Gastroesophageal sphincter (tissue), 4 donors: ENCODE measurements at regions not wholly inside any gene's neighbourhood (a gene's known extent, or its start where the extent isn't known, plus 50 kb on each side); places are given as distances from the start of the nearest gene placed in this dataset.

ENCODE experiments used
- ATAC-seq: fragments of 150-250 bp; one replicate; pipeline ENCODE4 v1.9.1; 2016; ENCODE audit warnings: mild to moderate bottlenecking, moderate library complexity
- H3K27ac ChIP-seq, 4 donors: fragments of 200-600 bp; sonication (generic) in 3 of 4; 1 replicate in 3 of 4; 2 replicates in 1 of 4; pipeline ENCODE4 v1.5.1; 2016 to 2019
- H3K27me3 ChIP-seq: fragments of 200-600 bp; sonication (generic); one replicate; pipeline ENCODE4 v1.5.1; 2019
- H3K36me3 ChIP-seq, 2 donors: fragments of 200-600 bp; sonication (generic); one replicate each; pipeline ENCODE4 v1.5.1; 2019; ENCODE audit warnings: control low read depth in 1 of 2
- H3K4me1 ChIP-seq, 3 donors: fragments of 200-600 bp; sonication (generic); 1 replicate in 2 of 3; 2 replicates in 1 of 3; pipeline ENCODE4 v1.5.1; 2016 to 2019; ENCODE audit warnings: control low read depth in 2 of 3
- H3K4me3 ChIP-seq, 2 donors: fragments of 200-600 bp; sonication (generic); one replicate each; pipeline ENCODE4 v1.5.1; 2019; ENCODE audit warnings: mild to moderate bottlenecking in 1 of 2, moderate library complexity in 1 of 2
- H3K9me3 ChIP-seq, 3 donors: fragments of 200-600 bp; sonication (generic); one replicate each; pipeline ENCODE4 v1.5.1; 2017 to 2019; ENCODE audit warnings: control low read depth in 2 of 3
- CTCF ChIP-seq, 4 experiments: fragments of 200-600 bp in 2 of 4; fragments of 450-650 bp in 2 of 4; sonication (generic) in 1 of 4; IDR thresholded peaks; one replicate each; pipeline ENCODE4 v1.5.1; 2017 to 2019; ENCODE audit warnings: antibody characterized with exemption in 4 of 4, mild to moderate bottlenecking in 2 of 4, moderate library complexity in 2 of 4
- EP300 ChIP-seq: sonication (generic); formaldehyde crosslinking; IDR thresholded peaks from one replicate; pipeline ENCODE4 v1.6.1; 2017; ENCODE audit warnings: antibody characterized with exemption, mild to moderate bottlenecking
- POLR2A ChIP-seq, 2 donors: fragments of 450-650 bp; IDR thresholded peaks; one replicate each; pipeline ENCODE4 v1.6.1; 2017; ENCODE audit warnings: antibody characterized with exemption in 2 of 2, mild to moderate bottlenecking in 2 of 2, moderate library complexity in 1 of 2
- POLR2AphosphoS5 ChIP-seq: sonication (generic); formaldehyde crosslinking; IDR thresholded peaks from one replicate; pipeline ENCODE4 v1.6.1; 2017; ENCODE audit warnings: antibody characterized with exemption
- WGBS, 2 donors: methylation state at CpG; one replicate each; pipeline ENCODE4 v1.1.5; 2018; ENCODE audit warnings: low coverage in 1 of 2; 5-methylcytosine and 5-hydroxymethylcytosine counted together

DNA sequence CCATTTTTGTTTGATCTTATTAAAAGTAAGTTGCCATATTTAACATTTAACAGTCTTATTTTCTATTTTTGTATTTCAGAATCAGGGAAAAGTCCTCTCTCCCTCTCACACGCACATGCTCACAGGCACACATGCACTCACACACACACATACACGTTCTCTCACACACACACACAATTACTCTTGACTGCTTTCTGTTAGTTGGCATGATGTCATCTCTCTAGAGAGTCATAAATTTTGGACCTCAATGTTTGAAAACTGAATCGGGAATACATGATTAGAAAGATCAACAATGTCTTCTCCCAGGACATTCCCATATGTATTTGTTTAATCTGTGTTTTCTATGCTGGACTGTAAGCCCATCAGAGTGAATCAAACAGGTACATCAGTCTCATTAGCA, 165.7 kb upstream of the AHR start:
- H3K27ac ChIP-seq, result no peak overlapping the region
- no peaks in the 10 kb centered on the region for H3K9me3 ChIP-seq
- no peaks in the 10 kb centered on the region for H3K36me3 ChIP-seq
- H3K4me1 ChIP-seq, result peaks cover 0 to 3% (median 0%) of the 10 kb centered on the region in 3 donors
- H3K27me3 ChIP-seq, result no peaks in the 10 kb centered on the region
- no peak overlapping the region for H3K4me3 ChIP-seq
- no peak for ATAC-seq
- no peak for TF ChIP-seq EP300
- TF ChIP-seq POLR2AphosphoS5, result no peak
- no peak for TF ChIP-seq POLR2A (IDR thresholded peaks at IDR 0.05)
- no peak for TF ChIP-seq CTCF (IDR thresholded peaks at IDR 0.05)
- 53 to 61% methylated on average over 3 of the region's 3 CpGs for WGBS, 2 donors

DNA sequence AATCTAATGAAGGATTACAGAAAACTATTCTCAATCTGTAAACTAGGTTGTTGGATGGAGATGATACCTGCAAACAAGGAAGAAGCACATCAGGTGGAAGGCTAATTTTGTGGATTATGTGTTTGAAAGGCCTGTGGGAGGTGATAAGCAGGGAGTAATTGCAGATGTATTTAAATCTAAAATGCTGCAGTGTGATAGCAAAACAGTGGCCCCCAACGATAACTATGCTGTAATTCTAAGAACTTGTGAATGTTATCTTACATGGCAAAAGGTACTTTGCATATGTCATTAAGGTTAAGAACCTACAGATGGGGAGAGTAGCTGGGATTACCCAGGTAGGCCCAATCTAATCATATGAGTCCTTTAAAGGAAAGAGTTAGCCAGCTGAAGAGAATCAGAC, 164.5 kb upstream of the AHR start:
- H3K4me3 ChIP-seq, result no peak overlapping the region
- no peak overlapping the region for H3K27ac ChIP-seq
- H3K9me3 ChIP-seq, result no peaks in the 10 kb centered on the region
- H3K27me3 ChIP-seq, result no peaks in the 10 kb centered on the region
- H3K36me3 ChIP-seq, result no peaks in the 10 kb centered on the region
- peaks cover 0 to 3% (median 0%) of the 10 kb centered on the region in 3 donors for H3K4me1 ChIP-seq
- ATAC-seq, result no peak
- TF ChIP-seq CTCF (IDR thresholded peaks at IDR 0.05) (no peak), POLR2AphosphoS5 (no peak), EP300 (no peak), POLR2A (IDR thresholded peaks at IDR 0.05) (no peak)
- 86 to 93% methylated on average over 1 of the region's 1 CpG for WGBS, 2 donors

- H3K27me3 ChIP-seq, result no peaks in the 10 kb centered on the region
- no peak for ATAC-seq
- H3K4me3 ChIP-seq, result no peak overlapping the region
- no peaks in the 10 kb centered on the region for H3K36me3 ChIP-seq
- no peaks in the 10 kb centered on the region for H3K9me3 ChIP-seq
- TF ChIP-seq EP300, result no peak
- no peak for TF ChIP-seq CTCF (IDR thresholded peaks at IDR 0.05)
- 83 to 100% methylated on average over 1 of the region's 1 CpG for WGBS, 2 donors
- H3K4me1 ChIP-seq, result peaks cover 0 to 3% (median 0%) of the 10 kb centered on the region in 3 donors
- no peak overlapping the region for H3K27ac ChIP-seq
These were observed 163.7 kb upstream of the AHR start for GRCh38 chr7:17134786-17135185.

DNA sequence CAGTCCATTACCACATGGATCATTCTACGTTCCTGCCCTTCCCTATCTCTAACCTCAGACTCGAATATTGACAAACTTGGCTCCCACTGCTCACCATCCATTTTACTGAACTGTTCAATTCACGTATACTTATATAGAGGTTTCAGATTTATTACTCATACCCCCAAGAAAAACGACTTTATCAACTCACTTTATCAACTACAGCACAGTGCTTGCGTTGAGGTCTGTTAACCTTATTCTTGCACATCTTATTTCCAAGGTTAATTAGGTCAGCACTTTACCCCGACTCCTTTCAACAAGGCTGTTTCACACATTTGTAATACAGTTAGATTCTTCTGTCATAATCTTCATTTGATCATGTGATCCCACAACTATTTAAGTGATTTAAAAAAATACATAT, 162.3 kb upstream of the AHR start:
- H3K27ac ChIP-seq, result no peak overlapping the region
- WGBS, 2 donors, result 86 to 93% methylated on average over 6 of the region's 6 CpGs
- H3K4me3 ChIP-seq, result no peak overlapping the region
- no peaks in the 10 kb centered on the region for H3K4me1 ChIP-seq
- no peak for ATAC-seq
- no peaks in the 10 kb centered on the region for H3K9me3 ChIP-seq
- H3K27me3 ChIP-seq, result no peaks in the 10 kb centered on the region
- H3K36me3 ChIP-seq, result no peaks in the 10 kb centered on the region
- no peak for TF ChIP-seq CTCF (IDR thresholded peaks at IDR 0.05)
- no peak for TF ChIP-seq POLR2A (IDR thresholded peaks at IDR 0.05)
- no peak for TF ChIP-seq EP300
- no peak for TF ChIP-seq POLR2AphosphoS5

GRCh38 chr7:17139081-17139480, 159.4 kb upstream of the AHR start:
- TF ChIP-seq POLR2AphosphoS5 (no peak), CTCF (IDR thresholded peaks at IDR 0.05) (no peak), EP300 (no peak), POLR2A (IDR thresholded peaks at IDR 0.05) (no peak)
- WGBS, 2 donors, result 89 to 100% methylated on average over 1 of the region's 1 CpG

More at GRCh38 chr7:17139081-17139480, 159.4 kb upstream of the AHR start:
- no peaks in the 10 kb centered on the region for H3K9me3 ChIP-seq
- no peaks in the 10 kb centered on the region for H3K36me3 ChIP-seq
- H3K27ac ChIP-seq, result no peak overlapping the region
- H3K4me3 ChIP-seq, result no peak overlapping the region
- no peaks in the 10 kb centered on the region for H3K4me1 ChIP-seq
- no peak for ATAC-seq
- H3K27me3 ChIP-seq, result no peaks in the 10 kb centered on the region
